ENCODE measurements at regions not wholly inside any gene's neighbourhood (a gene's known extent, or its start where the extent isn't known, plus 50 kb on each side); places are given as distances from the start of the nearest gene placed in this dataset.

- no peaks in the 10 kb centered on the region for H3K9me3 Mint-ChIP-seq
- no peak for ATAC-seq (ENCODE audit: poor library complexity)
- H3K9me3 ChIP-seq (ENCODE audit: control insufficient read depth in 1 of 2, insufficient read depth in 1 of 2, low read length in 2 of 2) = no peaks in the 10 kb centered on the region
- no peak overlapping the region for H3K4me3 Mint-ChIP-seq
- no peak overlapping the region for H3K27ac ChIP-seq (ENCODE audit: low read depth in 1 of 2, low read length in 2 of 2)
- no peak overlapping the region for H3K27ac Mint-ChIP-seq
- ChIA-PET CTCF (no interaction called here), POLR2A (no interaction called here)
- H3K4me1 Mint-ChIP-seq (ENCODE audit: low read depth) = no peaks in the 10 kb centered on the region
- no peak overlapping the region for H3K4me3 ChIP-seq (ENCODE audit: low read length)
- TF ChIP-seq CTCF (IDR thresholded peaks at IDR 0.05) = no peak
- H3K36me3 Mint-ChIP-seq (ENCODE audit: low read depth) = no peaks in the 10 kb centered on the region
- intact Hi-C loops (cut with DNase I, micrococcal nuclease) = no loop called here
- no peaks in the 10 kb centered on the region for H3K36me3 ChIP-seq (ENCODE audit: insufficient read depth, low read length)
- no peaks in the 10 kb centered on the region for H3K27me3 ChIP-seq (ENCODE audit: control insufficient read depth in 1 of 2, insufficient read depth in 2 of 2, low read length in 2 of 2)
- no peaks in the 10 kb centered on the region for H3K4me1 ChIP-seq (ENCODE audit: insufficient read depth, low read length)
- no peaks in the 10 kb centered on the region for H3K27me3 Mint-ChIP-seq
- DNase-seq = no peak
Observed at GRCh38 chrX:118228041-118228440, 111.4 kb upstream of the KLHL13 start.

- Mint-ChIP-seq H3K9me3 (no peaks in the 10 kb centered on the region), H3K4me1 (ENCODE audit: low read depth) (no peaks in the 10 kb centered on the region), H3K4me3 (no peak overlapping the region), H3K27ac (no peak overlapping the region), H3K36me3 (ENCODE audit: low read depth) (no peaks in the 10 kb centered on the region), H3K27me3 (no peaks in the 10 kb centered on the region)
- DNase-seq (no peak), ATAC-seq (ENCODE audit: poor library complexity) (no peak)
- Histone ChIP-seq H3K4me1 (ENCODE audit: insufficient read depth, low read length) (no peaks in the 10 kb centered on the region), H3K4me3 (ENCODE audit: low read length) (no peak overlapping the region), H3K36me3 (ENCODE audit: insufficient read depth, low read length) (no peaks in the 10 kb centered on the region), H3K27ac (ENCODE audit: low read depth in 1 of 2, low read length in 2 of 2) (no peak overlapping the region), H3K9me3 (ENCODE audit: control insufficient read depth in 1 of 2, insufficient read depth in 1 of 2, low read length in 2 of 2) (no peaks in the 10 kb centered on the region), H3K27me3 (ENCODE audit: control insufficient read depth in 1 of 2, insufficient read depth in 2 of 2, low read length in 2 of 2) (no peaks in the 10 kb centered on the region)
- ChIA-PET CTCF (no interaction called here), POLR2A (no interaction called here)
- no peak for TF ChIP-seq CTCF (IDR thresholded peaks at IDR 0.05)
- intact Hi-C loops (cut with DNase I, micrococcal nuclease) = no loop called here
Observed at GRCh38 chrX:118228456-118228855, 111.8 kb upstream of the KLHL13 start.

- POLR2A ChIA-PET = no interaction called here
- Histone ChIP-seq H3K36me3 (ENCODE audit: insufficient read depth, low read length) (no peaks in the 10 kb centered on the region), H3K27me3 (ENCODE audit: control insufficient read depth in 1 of 2, insufficient read depth in 2 of 2, low read length in 2 of 2) (no peaks in the 10 kb centered on the region), H3K9me3 (ENCODE audit: control insufficient read depth in 1 of 2, insufficient read depth in 1 of 2, low read length in 2 of 2) (no peaks in the 10 kb centered on the region), H3K4me3 (ENCODE audit: low read length) (no peak overlapping the region), H3K4me1 (ENCODE audit: insufficient read depth, low read length) (no peaks in the 10 kb centered on the region), H3K27ac (ENCODE audit: low read depth in 1 of 2, low read length in 2 of 2) (no peak overlapping the region)
- ATAC-seq (ENCODE audit: poor library complexity) (no peak), DNase-seq (no peak)
- Mint-ChIP-seq H3K27me3 (no peaks in the 10 kb centered on the region), H3K27ac (no peak overlapping the region), H3K9me3 (no peaks in the 10 kb centered on the region), H3K4me1 (ENCODE audit: low read depth) (no peaks in the 10 kb centered on the region), H3K4me3 (no peak overlapping the region), H3K36me3 (ENCODE audit: low read depth) (no peaks in the 10 kb centered on the region)
- CTCF ChIA-PET = no interaction called here
- no peak for TF ChIP-seq CTCF (IDR thresholded peaks at IDR 0.05)
- intact Hi-C loops (cut with DNase I, micrococcal nuclease) = no loop called here
Observed at GRCh38 chrX:118231464-118231863, 114.4 kb upstream of the WDR44 start.

Measured in CD4-positive, alpha-beta T cell (primary cell).